ENCODE measurements at regions not wholly inside any gene's neighbourhood (a gene's known extent, or its start where the extent isn't known, plus 50 kb on each side); places are given as distances from the start of the nearest gene placed in this dataset.

DNA sequence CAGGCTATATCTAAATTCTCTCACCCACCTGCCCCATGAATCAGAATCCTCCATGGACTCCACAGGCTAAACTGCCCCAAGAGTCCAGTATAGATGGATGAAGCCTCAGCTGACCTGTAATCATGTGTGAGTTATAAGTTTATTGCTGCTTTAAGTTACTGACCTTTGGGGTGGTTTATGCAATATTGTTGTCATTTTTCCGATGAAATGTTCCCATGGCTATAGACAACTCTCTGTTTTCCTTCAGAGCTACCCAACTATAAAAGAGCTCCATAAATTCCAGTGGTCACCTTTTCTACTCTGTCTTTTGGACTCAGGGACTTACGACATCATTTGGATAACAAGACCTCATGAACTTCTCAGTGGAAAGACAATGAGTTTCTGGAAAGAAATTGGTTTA, 212.1 kb downstream of the BMP2 start:
- Histone ChIP-seq H3K9ac (ENCODE audit: low read depth, low read length) (no peak overlapping the region), H3K27ac (ENCODE audit: low read length) (no peak overlapping the region), H3K4me2 (ENCODE audit: insufficient read depth, low read length) (no peak overlapping the region), H3K4me1 (ENCODE audit: insufficient read depth, low read length) (no peaks in the 10 kb centered on the region), H2AFZ (ENCODE audit: low read depth, low read length) (no peak overlapping the region), H3K27me3 (ENCODE audit: insufficient read depth, low read length, poor library complexity) (no peaks in the 10 kb centered on the region), H3K79me2 (ENCODE audit: insufficient read depth, low read length) (no peaks in the 10 kb centered on the region), H3K9me3 (ENCODE audit: insufficient read depth, low read length, severe bottlenecking) (no peaks in the 10 kb centered on the region), H3K4me3 (ENCODE audit: low read depth in 1 of 2, low read length in 2 of 2) (no peak overlapping the region), H4K20me1 (ENCODE audit: insufficient read depth, low read length) (no peaks in the 10 kb centered on the region), H3K36me3 (ENCODE audit: insufficient read depth, low read length) (no peaks in the 10 kb centered on the region)
- DNase-seq (no peak), ATAC-seq (ENCODE audit: insufficient read depth, low read depth) (no peak)
- TF ChIP-seq, protein P1, sequence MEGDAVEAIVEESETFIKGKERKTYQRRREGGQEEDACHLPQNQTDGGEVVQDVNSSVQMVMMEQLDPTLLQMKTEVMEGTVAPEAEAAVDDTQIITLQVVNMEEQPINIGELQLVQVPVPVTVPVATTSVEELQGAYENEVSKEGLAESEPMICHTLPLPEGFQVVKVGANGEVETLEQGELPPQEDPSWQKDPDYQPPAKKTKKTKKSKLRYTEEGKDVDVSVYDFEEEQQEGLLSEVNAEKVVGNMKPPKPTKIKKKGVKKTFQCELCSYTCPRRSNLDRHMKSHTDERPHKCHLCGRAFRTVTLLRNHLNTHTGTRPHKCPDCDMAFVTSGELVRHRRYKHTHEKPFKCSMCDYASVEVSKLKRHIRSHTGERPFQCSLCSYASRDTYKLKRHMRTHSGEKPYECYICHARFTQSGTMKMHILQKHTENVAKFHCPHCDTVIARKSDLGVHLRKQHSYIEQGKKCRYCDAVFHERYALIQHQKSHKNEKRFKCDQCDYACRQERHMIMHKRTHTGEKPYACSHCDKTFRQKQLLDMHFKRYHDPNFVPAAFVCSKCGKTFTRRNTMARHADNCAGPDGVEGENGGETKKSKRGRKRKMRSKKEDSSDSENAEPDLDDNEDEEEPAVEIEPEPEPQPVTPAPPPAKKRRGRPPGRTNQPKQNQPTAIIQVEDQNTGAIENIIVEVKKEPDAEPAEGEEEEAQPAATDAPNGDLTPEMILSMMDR (IDR thresholded peaks at IDR 0.05; ENCODE audit: borderline replicate concordance, extremely low read depth, low read length, poor library complexity, severe bottlenecking), result no peak
- TF ChIP-seq EZH2 (IDR thresholded peaks at IDR 0.05; ENCODE audit: borderline replicate concordance, low read depth, low read length, severe bottlenecking), result no peak

DNA sequence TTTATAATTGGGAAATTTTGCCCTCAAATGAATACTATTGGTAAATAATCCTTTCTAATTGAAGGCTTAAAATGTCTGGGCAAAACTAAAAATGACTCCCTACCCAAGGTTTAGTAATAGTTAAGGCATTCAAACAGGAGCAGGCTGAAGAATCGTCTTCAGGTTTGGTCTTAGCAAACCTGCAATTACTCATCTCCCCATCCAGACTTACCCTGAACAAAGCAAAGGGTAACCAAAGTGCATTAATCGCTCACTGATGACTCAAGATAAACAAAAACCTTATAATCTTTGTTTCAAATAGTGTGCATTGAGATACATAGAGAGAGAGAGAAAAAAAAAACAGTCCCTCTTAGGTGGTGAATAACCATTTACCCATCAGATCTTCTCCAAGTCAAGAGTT, 225.5 kb downstream of the BMP2 start:
- no peaks in the 10 kb centered on the region for H3K9me3 ChIP-seq (ENCODE audit: insufficient read depth, low read length, severe bottlenecking)
- no peak for DNase-seq
- H4K20me1 ChIP-seq (ENCODE audit: insufficient read depth, low read length), result no peaks in the 10 kb centered on the region
- H3K27me3 ChIP-seq (ENCODE audit: insufficient read depth, low read length, poor library complexity), result no peaks in the 10 kb centered on the region
- H3K27ac ChIP-seq (ENCODE audit: low read length), result no peak overlapping the region
- H2AFZ ChIP-seq (ENCODE audit: low read depth, low read length), result no peak overlapping the region
- TF ChIP-seq, protein P1 (IDR thresholded peaks at IDR 0.05; ENCODE audit: borderline replicate concordance, extremely low read depth, low read length, poor library complexity, severe bottlenecking), result no peak
- no peak for TF ChIP-seq EZH2 (IDR thresholded peaks at IDR 0.05; ENCODE audit: borderline replicate concordance, low read depth, low read length, severe bottlenecking)
- no peak overlapping the region for H3K9ac ChIP-seq (ENCODE audit: low read depth, low read length)
- H3K4me1 ChIP-seq (ENCODE audit: insufficient read depth, low read length), result no peaks in the 10 kb centered on the region
- H3K4me3 ChIP-seq (ENCODE audit: low read depth in 1 of 2, low read length in 2 of 2), result no peak overlapping the region
- H3K36me3 ChIP-seq (ENCODE audit: insufficient read depth, low read length), result no peaks in the 10 kb centered on the region
- no peak overlapping the region for H3K4me2 ChIP-seq (ENCODE audit: insufficient read depth, low read length)
- no peak for ATAC-seq (ENCODE audit: insufficient read depth, low read depth)
- H3K79me2 ChIP-seq (ENCODE audit: insufficient read depth, low read length), result no peaks in the 10 kb centered on the region

DNA sequence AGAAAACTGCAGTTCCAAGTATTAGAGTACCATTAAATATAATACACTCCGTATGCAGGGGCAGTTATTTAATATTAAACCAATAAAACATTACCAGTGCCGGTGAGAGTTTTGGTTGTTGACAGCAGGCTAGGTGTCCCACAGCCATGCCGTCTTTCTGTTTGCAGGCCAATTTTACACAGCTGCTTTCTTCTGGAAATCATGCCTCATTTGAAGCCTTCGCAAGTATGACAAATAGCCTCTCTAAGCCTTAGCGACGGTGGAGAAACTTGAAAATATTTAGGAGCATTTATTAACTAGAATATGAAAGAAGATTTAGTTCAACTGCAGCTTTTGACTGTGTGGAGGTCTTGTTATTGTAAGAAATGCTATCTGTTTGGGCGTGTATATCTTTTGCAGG, 226.0 kb downstream of the BMP2 start:
- Histone ChIP-seq H3K36me3 (ENCODE audit: insufficient read depth, low read length) (no peaks in the 10 kb centered on the region), H3K79me2 (ENCODE audit: insufficient read depth, low read length) (no peaks in the 10 kb centered on the region), H3K4me2 (ENCODE audit: insufficient read depth, low read length) (no peak overlapping the region), H4K20me1 (ENCODE audit: insufficient read depth, low read length) (no peaks in the 10 kb centered on the region), H3K4me1 (ENCODE audit: insufficient read depth, low read length) (no peaks in the 10 kb centered on the region), H3K9me3 (ENCODE audit: insufficient read depth, low read length, severe bottlenecking) (no peaks in the 10 kb centered on the region), H3K27ac (ENCODE audit: low read length) (no peak overlapping the region), H2AFZ (ENCODE audit: low read depth, low read length) (no peak overlapping the region), H3K27me3 (ENCODE audit: insufficient read depth, low read length, poor library complexity) (no peaks in the 10 kb centered on the region), H3K9ac (ENCODE audit: low read depth, low read length) (no peak overlapping the region), H3K4me3 (ENCODE audit: low read depth in 1 of 2, low read length in 2 of 2) (no peak overlapping the region)
- DNase-seq (no peak), ATAC-seq (ENCODE audit: insufficient read depth, low read depth) (no peak)
- TF ChIP-seq, protein P1 (IDR thresholded peaks at IDR 0.05; ENCODE audit: borderline replicate concordance, extremely low read depth, low read length, poor library complexity, severe bottlenecking), result no peak
- TF ChIP-seq EZH2 (IDR thresholded peaks at IDR 0.05; ENCODE audit: borderline replicate concordance, low read depth, low read length, severe bottlenecking), result no peak

DNA sequence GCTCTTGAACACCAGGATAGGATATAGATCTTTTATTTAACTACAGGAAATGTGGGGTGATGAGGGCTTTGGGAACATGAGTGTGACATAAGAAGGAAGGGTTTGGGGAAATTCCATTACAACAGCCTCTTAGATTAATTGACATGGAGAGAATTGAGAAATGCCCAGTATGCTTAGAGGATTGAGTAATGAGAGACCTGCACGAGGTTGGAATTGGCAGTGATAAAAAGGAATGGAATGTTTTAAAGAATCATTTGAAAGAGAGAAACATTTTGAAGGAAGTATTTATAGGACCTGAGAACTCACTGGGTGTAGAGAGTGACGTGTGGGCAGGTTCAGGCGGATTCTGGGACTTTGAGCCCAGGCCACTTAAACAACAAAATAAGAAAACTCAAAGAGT, 227.0 kb downstream of the BMP2 start:
- Histone ChIP-seq H3K27ac (ENCODE audit: low read length) (no peak overlapping the region), H3K4me2 (ENCODE audit: insufficient read depth, low read length) (no peak overlapping the region), H3K79me2 (ENCODE audit: insufficient read depth, low read length) (no peaks in the 10 kb centered on the region), H3K27me3 (ENCODE audit: insufficient read depth, low read length, poor library complexity) (no peaks in the 10 kb centered on the region), H2AFZ (ENCODE audit: low read depth, low read length) (no peak overlapping the region), H3K4me3 (ENCODE audit: low read depth in 1 of 2, low read length in 2 of 2) (no peak overlapping the region), H3K4me1 (ENCODE audit: insufficient read depth, low read length) (no peaks in the 10 kb centered on the region), H4K20me1 (ENCODE audit: insufficient read depth, low read length) (no peaks in the 10 kb centered on the region), H3K9ac (ENCODE audit: low read depth, low read length) (no peak overlapping the region), H3K9me3 (ENCODE audit: insufficient read depth, low read length, severe bottlenecking) (no peaks in the 10 kb centered on the region), H3K36me3 (ENCODE audit: insufficient read depth, low read length) (no peaks in the 10 kb centered on the region)
- no peak for ATAC-seq (ENCODE audit: insufficient read depth, low read depth)
- TF ChIP-seq EZH2 (IDR thresholded peaks at IDR 0.05; ENCODE audit: borderline replicate concordance, low read depth, low read length, severe bottlenecking), result no peak
- TF ChIP-seq, protein P1 (IDR thresholded peaks at IDR 0.05; ENCODE audit: borderline replicate concordance, extremely low read depth, low read length, poor library complexity, severe bottlenecking), result no peak
- DNase-seq, result no peak

Data from DND-41 (cell line).